B cell (primary cell): ENCODE measurements at regions not wholly inside any gene's neighbourhood (a gene's known extent, or its start where the extent isn't known, plus 50 kb on each side); places are given as distances from the start of the nearest gene placed in this dataset.

ENCODE experiments used
- ATAC-seq: fragments of 200-7000 bp; cut with Tn5 transposase; one replicate; pipeline ENCODE4 v1.10.0; 2021; ENCODE audit warnings: low read depth, mild to moderate bottlenecking, moderate number of reproducible peaks, moderate library complexity
- CTCF ChIA-PET: fragments of 350-600 bp; sonication (Branson Sonifier 250); formaldehyde crosslinking; loops from one replicate; lab custom pipeline; 2021; ENCODE audit warnings: antibody characterized with exemption, inconsistent platforms; lab: Charles Lee
- POLR2A ChIA-PET: fragments of 350-600 bp; sonication (Branson Sonifier 250); formaldehyde crosslinking; loops from one replicate; lab custom pipeline; 2021; ENCODE audit warnings: antibody characterized with exemption; lab: Charles Lee
- DNase-seq: peaks from one replicate; pipeline ENCODE4 v3.0.0; 2013
- H2AFZ ChIP-seq: 2 replicates; pipeline ENCODE4 v1.6.1; 2012; ENCODE audit warnings: mild to moderate bottlenecking, low read depth, low read length; ENCODE audit not compliant: insufficient read depth, poor library complexity, severe bottlenecking
- H3K27ac ChIP-seq, 2 donors: 1 replicate in 1 of 2; 2 replicates in 1 of 2; pipeline ENCODE4 v1.5.1; 2012 to 2013; ENCODE audit warnings: low read length in 2 of 2, mild to moderate bottlenecking in 2 of 2, moderate library complexity in 1 of 2
- H3K27me3 ChIP-seq, 4 experiments: fragments of 200-600 bp in 1 of 4; sonication (generic) in 1 of 4; replicated peaks in 1 of 4; 1 replicate in 2 of 4; 2 replicates in 2 of 4; pipeline versions ENCODE4 v1.6.1 to v1.7.0; 2013 to 2016; ENCODE audit warnings: low read length in 3 of 4, mild to moderate bottlenecking in 2 of 4, mixed read lengths in 1 of 4, moderate library complexity in 1 of 4; ENCODE audit not compliant: insufficient read depth in 4 of 4, control insufficient read depth in 3 of 4; ENCODE audit errors: control extremely low read depth in 1 of 4
- H3K36me3 ChIP-seq, 2 experiments: replicated peaks in 1 of 2; 1 replicate in 1 of 2; 2 replicates in 1 of 2; pipeline versions ENCODE4 v1.6.1 to v1.7.1; 2013; ENCODE audit warnings: low read length in 1 of 2; ENCODE audit not compliant: insufficient read depth in 2 of 2, control insufficient read depth in 1 of 2; ENCODE audit errors: control extremely low read depth in 1 of 2, extremely low read depth in 1 of 2
- H3K4me1 ChIP-seq, 2 donors: fragments of 200-600 bp in 1 of 2; sonication (generic) in 1 of 2; 1 replicate in 1 of 2; 2 replicates in 1 of 2; pipeline versions ENCODE4 v1.5.1 to v1.6.1; 2013 to 2017; ENCODE audit warnings: low read length in 2 of 2; ENCODE audit not compliant: control insufficient read depth in 2 of 2, insufficient read depth in 2 of 2
- H3K4me2 ChIP-seq: replicated peaks from 2 replicates; pipeline ENCODE3; 2012; ENCODE audit warnings: mild to moderate bottlenecking, low read depth, low read length; ENCODE audit not compliant: poor library complexity, severe bottlenecking
- H3K4me3 ChIP-seq, 5 experiments: fragments of 200-600 bp in 1 of 5; sonication (generic) in 1 of 5; 1 replicate in 3 of 5; 2 replicates in 2 of 5; pipeline versions ENCODE4 v1.5.1 to v1.7.0; 2011 to 2016; ENCODE audit warnings: low read length in 4 of 5, mild to moderate bottlenecking in 4 of 5, low read depth in 2 of 5, control low read depth in 1 of 5, moderate library complexity in 1 of 5; ENCODE audit not compliant: insufficient read depth in 1 of 5; ENCODE audit errors: control extremely low read depth in 1 of 5, extremely low read depth in 1 of 5
- H3K79me2 ChIP-seq: fragments of 200-600 bp; sonication (generic); one replicate; pipeline ENCODE4 v1.6.0; 2016; ENCODE audit warnings: low read length; ENCODE audit not compliant: control insufficient read depth, insufficient read depth
- H3K9ac ChIP-seq: fragments of 200-600 bp; sonication (generic); 2 replicates; pipeline ENCODE4 v1.6.1; 2017; ENCODE audit warnings: mild to moderate bottlenecking, low read length, moderate library complexity
- H3K9me3 ChIP-seq, 3 donors: one replicate each; pipeline versions ENCODE4 v1.6.1 to v1.7.1; 2013; ENCODE audit warnings: low read length in 2 of 3; ENCODE audit not compliant: control insufficient read depth in 2 of 3, insufficient read depth in 1 of 3; ENCODE audit errors: control extremely low read depth in 1 of 3
- H4K20me1 ChIP-seq: 2 replicates; pipeline ENCODE4 v1.6.0; 2012; ENCODE audit warnings: mild to moderate bottlenecking, low read length; ENCODE audit not compliant: insufficient read depth, control insufficient read depth, poor library complexity, severe bottlenecking
- H3K27ac Mint-ChIP-seq: one replicate; pipeline ENCODE4 v1.8.0; 2021; ENCODE audit warnings: mixed read lengths
- H3K27me3 Mint-ChIP-seq: one replicate; pipeline ENCODE4 v1.8.0; 2021; ENCODE audit warnings: mixed read lengths
- H3K4me1 Mint-ChIP-seq: one replicate; pipeline ENCODE4 v1.8.0; 2021; ENCODE audit warnings: mixed read lengths
- H3K4me3 Mint-ChIP-seq: one replicate; pipeline ENCODE4 v1.8.0; 2021; ENCODE audit warnings: mixed read lengths
- H3K9me3 Mint-ChIP-seq: one replicate; pipeline ENCODE4 v1.8.0; 2022; ENCODE audit warnings: mixed read lengths; ENCODE audit not compliant: insufficient read depth
- EZH2 ChIP-seq: IDR thresholded peaks from 2 replicates; pipeline ENCODE4 v1.6.1; 2012; ENCODE audit warnings: borderline replicate concordance, low read depth, mild to moderate bottlenecking, moderate library complexity, low read length; ENCODE audit not compliant: insufficient read depth, poor library complexity, severe bottlenecking
- WGBS: methylation state at CpG from one replicate; pipeline ENCODE4 v1.1.5; 2013; ENCODE audit warnings: missing lambda C conversion rate; ENCODE audit not compliant: insufficient coverage; 5-methylcytosine and 5-hydroxymethylcytosine counted together
- intact Hi-C: fragments of 100-400 bp; cut with micrococcal nuclease; formaldehyde crosslinking; loops from one replicate; pipeline ENCODE4 v1.10.0; 2022
- TF ChIP-seq, protein P1 (sequence below): fragments of 200-600 bp; IDR thresholded peaks from one replicate; pipeline ENCODE4 v1.8.0; 2022; ENCODE audit warnings: antibody characterized with exemption, mild to moderate bottlenecking

DNA sequence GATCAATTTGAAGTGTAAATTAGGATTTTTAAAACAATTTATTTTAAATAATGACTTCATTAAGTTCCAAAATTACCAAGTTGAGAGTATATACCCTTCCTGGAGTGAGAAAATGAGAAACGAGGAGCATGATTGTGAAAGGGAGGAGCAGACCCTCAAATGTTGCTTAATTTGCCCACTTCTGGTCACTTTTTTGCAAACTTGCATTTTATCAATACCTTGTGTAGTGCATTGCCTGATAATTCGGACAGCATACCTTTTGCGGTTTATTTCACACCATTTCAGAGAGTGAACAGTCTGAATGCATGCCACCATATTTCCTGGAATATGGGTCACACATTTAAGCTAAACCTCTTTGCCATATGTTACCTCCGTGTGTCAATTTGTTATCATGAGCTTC lies 669.7 kb downstream of the RNF144A start:
- ChIA-PET POLR2A (no interaction called here), CTCF (no interaction called here)
- H3K4me1 Mint-ChIP-seq: no peaks in the 10 kb centered on the region
- H3K4me3 ChIP-seq: no peak overlapping the region
- no peaks in the 10 kb centered on the region for H3K36me3 ChIP-seq
- H4K20me1 ChIP-seq: no peaks in the 10 kb centered on the region
- TF ChIP-seq EZH2: no peak
- no peak for DNase-seq
- no peaks in the 10 kb centered on the region for H3K9me3 Mint-ChIP-seq
- peaks cover 5% of the 10 kb centered on the region for H3K27me3 Mint-ChIP-seq
- no peak overlapping the region for H3K27ac Mint-ChIP-seq
- no peak overlapping the region for H3K9ac ChIP-seq
- no peaks in the 10 kb centered on the region for H3K79me2 ChIP-seq
- no peak overlapping the region for H2AFZ ChIP-seq
- peaks cover 0 to 4% (median 0%) of the 10 kb centered on the region in 3 donors for H3K9me3 ChIP-seq
- no peak overlapping the region for H3K4me3 Mint-ChIP-seq
- no peak for ATAC-seq
- no peaks in the 10 kb centered on the region for H3K4me1 ChIP-seq
- no peak overlapping the region for H3K27ac ChIP-seq
- intact Hi-C loops: no loop called here
- no peaks in the 10 kb centered on the region for H3K27me3 ChIP-seq
- H3K4me2 ChIP-seq: no peak overlapping the region
- 95% methylated on average over 2 of the region's 4 CpGs for WGBS

DNA sequence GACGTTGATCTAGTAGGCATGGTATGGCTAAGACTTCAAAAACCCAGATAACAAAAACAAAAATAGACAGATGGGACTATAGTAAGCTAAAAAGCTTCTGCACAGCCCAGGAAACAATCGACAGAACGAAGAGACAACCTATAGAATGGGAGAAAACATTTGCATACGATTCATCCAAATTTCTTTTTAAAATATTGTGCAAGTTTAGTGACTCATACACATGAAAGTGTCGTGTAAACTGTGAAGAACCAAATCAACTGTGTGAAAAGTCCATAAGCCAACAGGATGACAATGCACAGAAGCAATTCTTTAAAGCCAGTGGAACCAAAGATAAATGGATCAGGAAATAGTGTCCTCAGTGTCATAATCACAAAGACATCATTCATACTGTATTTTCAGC lies 671.1 kb downstream of the RNF144A start:
- Histone ChIP-seq H3K36me3 (no peaks in the 10 kb centered on the region), H3K27ac (no peak overlapping the region), H3K4me3 (no peak overlapping the region), H3K9me3 (no peaks in the 10 kb centered on the region), H3K4me1 (no peaks in the 10 kb centered on the region), H3K4me2 (no peak overlapping the region), H3K9ac (no peak overlapping the region), H3K79me2 (no peaks in the 10 kb centered on the region), H4K20me1 (no peaks in the 10 kb centered on the region), H3K27me3 (no peaks in the 10 kb centered on the region), H2AFZ (no peak overlapping the region)
- Mint-ChIP-seq H3K27ac (no peak overlapping the region), H3K27me3 (peaks cover 5% of the 10 kb centered on the region), H3K9me3 (no peaks in the 10 kb centered on the region), H3K4me3 (no peak overlapping the region), H3K4me1 (no peaks in the 10 kb centered on the region)
- CTCF ChIA-PET: no interaction called here
- DNase-seq (no peak), ATAC-seq (no peak)
- WGBS: no CpG with 5 or more reads among the region's 5 CpGs
- POLR2A ChIA-PET: no interaction called here
- TF ChIP-seq EZH2: no peak
- TF ChIP-seq, protein P1, sequence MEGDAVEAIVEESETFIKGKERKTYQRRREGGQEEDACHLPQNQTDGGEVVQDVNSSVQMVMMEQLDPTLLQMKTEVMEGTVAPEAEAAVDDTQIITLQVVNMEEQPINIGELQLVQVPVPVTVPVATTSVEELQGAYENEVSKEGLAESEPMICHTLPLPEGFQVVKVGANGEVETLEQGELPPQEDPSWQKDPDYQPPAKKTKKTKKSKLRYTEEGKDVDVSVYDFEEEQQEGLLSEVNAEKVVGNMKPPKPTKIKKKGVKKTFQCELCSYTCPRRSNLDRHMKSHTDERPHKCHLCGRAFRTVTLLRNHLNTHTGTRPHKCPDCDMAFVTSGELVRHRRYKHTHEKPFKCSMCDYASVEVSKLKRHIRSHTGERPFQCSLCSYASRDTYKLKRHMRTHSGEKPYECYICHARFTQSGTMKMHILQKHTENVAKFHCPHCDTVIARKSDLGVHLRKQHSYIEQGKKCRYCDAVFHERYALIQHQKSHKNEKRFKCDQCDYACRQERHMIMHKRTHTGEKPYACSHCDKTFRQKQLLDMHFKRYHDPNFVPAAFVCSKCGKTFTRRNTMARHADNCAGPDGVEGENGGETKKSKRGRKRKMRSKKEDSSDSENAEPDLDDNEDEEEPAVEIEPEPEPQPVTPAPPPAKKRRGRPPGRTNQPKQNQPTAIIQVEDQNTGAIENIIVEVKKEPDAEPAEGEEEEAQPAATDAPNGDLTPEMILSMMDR: no peak
- intact Hi-C loops: no loop called here
